GM12878 (cell line): ENCODE measurements at regions not wholly inside any gene's neighbourhood (a gene's known extent, or its start where the extent isn't known, plus 50 kb on each side); places are given as distances from the start of the nearest gene placed in this dataset.

ENCODE experiments used
- CTCF ChIP-seq, 3 experiments: IDR thresholded peaks in 2 of 3; conservative IDR thresholded peaks in 1 of 3; 2 replicates each; pipeline ENCODE4 v1.5.1; 2011; ENCODE audit warnings: low read depth in 3 of 3, low read length in 3 of 3, mild to moderate bottlenecking in 3 of 3, control low read depth in 2 of 3, moderate library complexity in 2 of 3, inconsistent platforms in 1 of 3, mixed read lengths in 1 of 3; ENCODE audit not compliant: control insufficient read depth in 2 of 3, insufficient read depth in 1 of 3; ENCODE audit errors: extremely low read depth in 1 of 3
- EZH2 ChIP-seq: IDR thresholded peaks from 2 replicates; pipeline ENCODE4 v1.6.1; 2012; ENCODE audit warnings: low read depth, mild to moderate bottlenecking, control low read depth, inconsistent platforms, low read length, borderline replicate concordance; ENCODE audit not compliant: control insufficient read depth
- MAX ChIP-seq: IDR thresholded peaks from 2 replicates; pipeline ENCODE4 v1.6.1; 2012; ENCODE audit warnings: low read depth, low read length, improper control_type of control experiment
- NBN ChIP-seq: fragments of 450-650 bp; IDR thresholded peaks from 2 replicates; pipeline ENCODE4 v1.6.1; 2016
- REST ChIP-seq: IDR thresholded peaks from 2 replicates; pipeline ENCODE4 v1.6.1; 2012; ENCODE audit warnings: mild to moderate bottlenecking, low read depth, low read length
- ZNF274 ChIP-seq: IDR thresholded peaks from one replicate; pipeline ENCODE4 v1.8.0; 2011; ENCODE audit not compliant: insufficient read length, insufficient read depth

- no peak for TF ChIP-seq CTCF (IDR thresholded peaks at IDR 0.05 in 2 of 3, conservative IDR thresholded peaks at IDR 0.05 in 1 of 3; ENCODE audit: control insufficient read depth in 2 of 3, extremely low read depth in 1 of 3, insufficient read depth in 1 of 3, low read depth in 3 of 3, low read length in 3 of 3)
- TF ChIP-seq NBN, result no peak
- TF ChIP-seq ZNF274, result no peak
- TF ChIP-seq EZH2, result no peak
- TF ChIP-seq MAX, result no peak
- no peak for TF ChIP-seq REST
These were observed 175.9 kb downstream of the EVX1 start for GRCh38 chr7:27418541-27418940.
